ENCODE measurements at regions not wholly inside any gene's neighbourhood (a gene's known extent, or its start where the extent isn't known, plus 50 kb on each side); places are given as distances from the start of the nearest gene placed in this dataset.

DNA sequence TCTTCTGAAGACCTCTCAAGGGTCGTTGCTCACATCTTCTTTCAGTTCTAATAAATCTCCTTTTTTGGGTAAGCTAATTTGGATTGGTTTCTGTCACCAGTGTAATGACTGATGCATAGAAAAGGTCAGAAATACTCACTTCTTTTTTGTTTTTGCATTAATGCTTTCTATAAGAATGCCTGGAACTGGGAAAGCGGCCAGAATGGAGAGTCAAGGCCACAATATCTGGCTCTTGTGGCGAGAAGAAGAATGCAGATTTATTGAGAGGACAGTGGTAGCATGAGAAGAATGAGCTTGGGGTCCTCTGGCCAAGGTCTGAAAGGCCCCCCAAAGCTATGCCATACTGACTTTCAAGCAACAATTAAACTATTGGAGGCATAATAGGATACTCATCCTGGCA, 88.0 kb upstream of the SLC12A2 start:
- ATAC-seq (no peak), DNase-seq (ENCODE audit: low read depth, low spot score) (no peak)
- ChIA-PET POLR2A (no interaction called here), CTCF (no interaction called here)
- no TSS peak for BruUV-seq (replicated peaks)
- in situ Hi-C loops (cut with HindIII; ENCODE audit: low pct_unique_long_range_greater_than_20kb, low sequenced_read_pairs) (no loop called here), intact Hi-C loops (cut with micrococcal nuclease; ENCODE audit: unreplicated experiment) (no loop called here)
- no peaks in the 10 kb centered on the region for H3K27me3 ChIP-seq (ENCODE audit: control insufficient read depth, insufficient read depth, low read length)
- TF ChIP-seq SIN3A (IDR thresholded peaks at IDR 0.05; ENCODE audit: borderline replicate concordance, insufficient read depth, low read depth, low read length) (no peak), TCF7L2 (IDR thresholded peaks at IDR 0.05; ENCODE audit: low read depth, low read length) (no peak), POLR2AphosphoS5 (IDR thresholded peaks at IDR 0.05; ENCODE audit: low read depth, low read length) (no peak)
- TF ChIP-seq, protein P1, sequence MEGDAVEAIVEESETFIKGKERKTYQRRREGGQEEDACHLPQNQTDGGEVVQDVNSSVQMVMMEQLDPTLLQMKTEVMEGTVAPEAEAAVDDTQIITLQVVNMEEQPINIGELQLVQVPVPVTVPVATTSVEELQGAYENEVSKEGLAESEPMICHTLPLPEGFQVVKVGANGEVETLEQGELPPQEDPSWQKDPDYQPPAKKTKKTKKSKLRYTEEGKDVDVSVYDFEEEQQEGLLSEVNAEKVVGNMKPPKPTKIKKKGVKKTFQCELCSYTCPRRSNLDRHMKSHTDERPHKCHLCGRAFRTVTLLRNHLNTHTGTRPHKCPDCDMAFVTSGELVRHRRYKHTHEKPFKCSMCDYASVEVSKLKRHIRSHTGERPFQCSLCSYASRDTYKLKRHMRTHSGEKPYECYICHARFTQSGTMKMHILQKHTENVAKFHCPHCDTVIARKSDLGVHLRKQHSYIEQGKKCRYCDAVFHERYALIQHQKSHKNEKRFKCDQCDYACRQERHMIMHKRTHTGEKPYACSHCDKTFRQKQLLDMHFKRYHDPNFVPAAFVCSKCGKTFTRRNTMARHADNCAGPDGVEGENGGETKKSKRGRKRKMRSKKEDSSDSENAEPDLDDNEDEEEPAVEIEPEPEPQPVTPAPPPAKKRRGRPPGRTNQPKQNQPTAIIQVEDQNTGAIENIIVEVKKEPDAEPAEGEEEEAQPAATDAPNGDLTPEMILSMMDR (IDR thresholded peaks at IDR 0.05): no peak
- TF ChIP-seq, protein P2, sequence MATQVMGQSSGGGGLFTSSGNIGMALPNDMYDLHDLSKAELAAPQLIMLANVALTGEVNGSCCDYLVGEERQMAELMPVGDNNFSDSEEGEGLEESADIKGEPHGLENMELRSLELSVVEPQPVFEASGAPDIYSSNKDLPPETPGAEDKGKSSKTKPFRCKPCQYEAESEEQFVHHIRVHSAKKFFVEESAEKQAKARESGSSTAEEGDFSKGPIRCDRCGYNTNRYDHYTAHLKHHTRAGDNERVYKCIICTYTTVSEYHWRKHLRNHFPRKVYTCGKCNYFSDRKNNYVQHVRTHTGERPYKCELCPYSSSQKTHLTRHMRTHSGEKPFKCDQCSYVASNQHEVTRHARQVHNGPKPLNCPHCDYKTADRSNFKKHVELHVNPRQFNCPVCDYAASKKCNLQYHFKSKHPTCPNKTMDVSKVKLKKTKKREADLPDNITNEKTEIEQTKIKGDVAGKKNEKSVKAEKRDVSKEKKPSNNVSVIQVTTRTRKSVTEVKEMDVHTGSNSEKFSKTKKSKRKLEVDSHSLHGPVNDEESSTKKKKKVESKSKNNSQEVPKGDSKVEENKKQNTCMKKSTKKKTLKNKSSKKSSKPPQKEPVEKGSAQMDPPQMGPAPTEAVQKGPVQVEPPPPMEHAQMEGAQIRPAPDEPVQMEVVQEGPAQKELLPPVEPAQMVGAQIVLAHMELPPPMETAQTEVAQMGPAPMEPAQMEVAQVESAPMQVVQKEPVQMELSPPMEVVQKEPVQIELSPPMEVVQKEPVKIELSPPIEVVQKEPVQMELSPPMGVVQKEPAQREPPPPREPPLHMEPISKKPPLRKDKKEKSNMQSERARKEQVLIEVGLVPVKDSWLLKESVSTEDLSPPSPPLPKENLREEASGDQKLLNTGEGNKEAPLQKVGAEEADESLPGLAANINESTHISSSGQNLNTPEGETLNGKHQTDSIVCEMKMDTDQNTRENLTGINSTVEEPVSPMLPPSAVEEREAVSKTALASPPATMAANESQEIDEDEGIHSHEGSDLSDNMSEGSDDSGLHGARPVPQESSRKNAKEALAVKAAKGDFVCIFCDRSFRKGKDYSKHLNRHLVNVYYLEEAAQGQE (IDR thresholded peaks at IDR 0.05; ENCODE audit: insufficient read depth in 1 of 2, low read depth in 2 of 2, low read length in 1 of 2): no peak
- no peaks in the 10 kb centered on the region; the same call in 1 of the 2 replicates for H3K36me3 ChIP-seq (ENCODE audit: control insufficient read depth, insufficient read depth, low read length)
- H3K27ac ChIP-seq (ENCODE audit: low read length): no peak overlapping the region
- H3K4me1 ChIP-seq (ENCODE audit: control insufficient read depth, insufficient read depth, low read length): no peaks in the 10 kb centered on the region
- H3K4me3 ChIP-seq (ENCODE audit: low read depth in 2 of 2, low read length in 2 of 2): no peak overlapping the region
- no peaks in the 10 kb centered on the region for H3K9me3 ChIP-seq (ENCODE audit: control insufficient read depth, insufficient read depth, low read depth, low read length)

DNA sequence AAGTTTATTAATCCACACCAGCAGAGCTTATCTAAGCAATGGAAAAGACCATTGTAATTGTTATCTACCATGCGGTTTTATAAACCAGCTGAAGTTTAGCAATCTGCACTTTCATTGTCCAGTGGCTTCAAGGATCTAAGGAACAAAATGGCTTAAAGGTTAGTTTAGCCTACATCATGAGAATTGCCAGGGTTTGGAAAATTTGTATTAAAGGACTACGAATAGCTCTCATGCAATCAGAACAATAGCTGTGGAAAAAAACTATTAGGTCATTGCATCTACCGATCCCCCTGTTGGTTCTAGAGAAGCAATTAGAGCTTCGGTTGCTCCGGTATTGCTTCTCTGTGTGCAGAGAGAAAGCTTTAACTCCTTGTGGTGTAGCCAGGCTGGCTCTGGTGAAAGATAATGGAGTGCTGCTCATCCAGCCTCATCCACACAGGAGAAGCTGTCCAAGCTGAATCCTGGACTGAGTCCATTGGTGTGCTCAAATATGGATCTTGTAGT, 86.3 kb upstream of the SLC12A2 start:
- Histone ChIP-seq H3K4me3 (ENCODE audit: low read depth in 2 of 2, low read length in 2 of 2) (no peak overlapping the region), H3K9me3 (ENCODE audit: control insufficient read depth, insufficient read depth, low read depth, low read length) (no peaks in the 10 kb centered on the region), H3K36me3 (ENCODE audit: control insufficient read depth, insufficient read depth, low read length) (no peaks in the 10 kb centered on the region; the same call in 1 of the 2 replicates), H3K4me1 (ENCODE audit: control insufficient read depth, insufficient read depth, low read length) (no peaks in the 10 kb centered on the region), H3K27ac (ENCODE audit: low read length) (no peak overlapping the region), H3K27me3 (ENCODE audit: control insufficient read depth, insufficient read depth, low read length) (no peaks in the 10 kb centered on the region)
- ATAC-seq (no peak), DNase-seq (ENCODE audit: low read depth, low spot score) (no peak)
- TF ChIP-seq TCF7L2 (IDR thresholded peaks at IDR 0.05; ENCODE audit: low read depth, low read length) (no peak), SIN3A (IDR thresholded peaks at IDR 0.05; ENCODE audit: borderline replicate concordance, insufficient read depth, low read depth, low read length) (no peak), POLR2AphosphoS5 (IDR thresholded peaks at IDR 0.05; ENCODE audit: low read depth, low read length) (no peak)
- TF ChIP-seq, protein P2 (IDR thresholded peaks at IDR 0.05; ENCODE audit: insufficient read depth in 1 of 2, low read depth in 2 of 2, low read length in 1 of 2): no peak
- TF ChIP-seq, protein P1 (IDR thresholded peaks at IDR 0.05): no peak
- intact Hi-C loops (cut with micrococcal nuclease; ENCODE audit: unreplicated experiment): no loop called here
- ChIA-PET CTCF (no interaction called here), POLR2A (no interaction called here)
- in situ Hi-C loops (cut with HindIII; ENCODE audit: low pct_unique_long_range_greater_than_20kb, low sequenced_read_pairs): no loop called here
- BruUV-seq (replicated peaks): no TSS peak

Measured in Panc1 (cell line).